ENCODE measurements at regions not wholly inside any gene's neighbourhood (a gene's known extent, or its start where the extent isn't known, plus 50 kb on each side); places are given as distances from the start of the nearest gene placed in this dataset.

DNA sequence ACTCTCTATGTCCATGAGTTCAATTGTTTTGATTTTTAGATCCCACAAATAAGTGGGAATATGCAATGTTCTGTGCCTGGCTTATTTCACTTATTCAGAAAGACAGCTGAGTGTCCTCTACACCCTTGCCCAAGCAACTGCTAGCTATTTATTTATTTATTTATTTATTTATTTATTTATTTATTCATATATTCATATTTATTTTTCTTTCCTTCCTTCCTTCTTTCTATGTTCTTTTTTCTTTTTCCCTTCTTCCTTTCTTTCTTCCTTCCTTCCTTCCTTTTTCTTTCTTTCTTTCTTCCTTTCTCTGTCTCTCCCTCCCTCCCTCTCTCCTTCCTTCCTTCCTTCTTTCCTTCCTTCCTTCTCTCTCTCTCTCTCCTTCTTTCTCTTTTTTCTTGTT is 563.4 kb downstream of the BCL11B start:
- no peak for TF ChIP-seq POLR2AphosphoS5 (IDR thresholded peaks at IDR 0.05; ENCODE audit: low read depth, low read length)
- no peak for TF ChIP-seq TAF1 (IDR thresholded peaks at IDR 0.05; ENCODE audit: low read depth, low read length)

Data from GM12891 (cell line).